ENCODE measurements at regions not wholly inside any gene's neighbourhood (a gene's known extent, or its start where the extent isn't known, plus 50 kb on each side); places are given as distances from the start of the nearest gene placed in this dataset.

DNA sequence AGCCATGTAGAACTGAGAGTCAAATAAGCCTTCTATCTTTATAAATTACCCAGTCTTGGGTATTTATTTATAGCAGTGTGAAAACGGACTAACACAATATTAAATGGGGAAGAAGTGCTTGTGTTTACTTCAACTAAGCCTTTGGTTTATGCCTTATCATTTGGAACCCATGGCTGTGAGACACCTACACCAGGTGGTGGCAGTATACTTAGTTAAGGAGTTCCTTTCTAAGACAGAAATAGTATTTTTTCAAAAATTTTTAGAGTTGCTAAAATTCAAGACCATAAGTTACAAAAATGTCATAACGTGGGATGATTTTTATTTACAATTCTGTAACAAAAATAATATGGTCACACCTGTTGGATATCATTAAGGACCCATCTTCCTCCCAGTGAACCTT is 354.5 kb upstream of the SOX14 start:
- Histone ChIP-seq H2BK5ac (ENCODE audit: low read depth, low read length, poor library complexity, severe bottlenecking) (no peak overlapping the region), H3K9ac (ENCODE audit: low read length) (no peak overlapping the region), H3K36me3 (ENCODE audit: control insufficient read depth in 1 of 2, insufficient read depth in 2 of 2, low read depth in 1 of 2, low read length in 2 of 2) (no peaks in the 10 kb centered on the region), H3K23ac (ENCODE audit: low read length in 2 of 2) (no peak overlapping the region), H3K4me3 (ENCODE audit: insufficient read depth in 1 of 2, low read depth in 1 of 2, low read length in 2 of 2) (no peak overlapping the region), H3K79me1 (replicated peaks; ENCODE audit: low read length, poor library complexity, severe bottlenecking) (no peaks in the 10 kb centered on the region), H4K91ac (ENCODE audit: low read length) (no peak overlapping the region), H2AFZ (ENCODE audit: low read depth, low read length) (no peak overlapping the region), H3K14ac (ENCODE audit: low read length in 2 of 2) (no peak overlapping the region), H3K27me3 (ENCODE audit: control insufficient read depth in 1 of 2, insufficient read depth in 1 of 2, low read length in 2 of 2) (no peaks in the 10 kb centered on the region), H3K4me1 (ENCODE audit: control insufficient read depth, insufficient read depth, low read depth, low read length) (no peaks in the 10 kb centered on the region), H3K27ac (ENCODE audit: low read length, poor library complexity, severe bottlenecking) (no peak overlapping the region), H3K4me2 (ENCODE audit: low read length, poor library complexity, severe bottlenecking) (no peak overlapping the region), H3K18ac (ENCODE audit: low read depth in 1 of 2, low read length in 2 of 2) (no peak overlapping the region), H2AK5ac (ENCODE audit: low read length, severe bottlenecking) (no peak overlapping the region), H3K4ac (ENCODE audit: low read depth in 1 of 2, low read length in 2 of 2) (no peak overlapping the region), H4K8ac (ENCODE audit: low read length) (no peak overlapping the region), H2BK120ac (ENCODE audit: low read depth, low read length) (no peak overlapping the region), H3K9me3 (ENCODE audit: control insufficient read depth, low read length) (peaks cover 7% of the 10 kb centered on the region), H2BK15ac (ENCODE audit: low read depth, poor library complexity, severe bottlenecking) (no peak overlapping the region), H2BK12ac (ENCODE audit: low read length in 2 of 2) (no peak overlapping the region)
- no CpG with 5 or more reads among the region's 2 CpGs for whole genome bisulfite sequencing
- DNase-seq = no peak

DNA sequence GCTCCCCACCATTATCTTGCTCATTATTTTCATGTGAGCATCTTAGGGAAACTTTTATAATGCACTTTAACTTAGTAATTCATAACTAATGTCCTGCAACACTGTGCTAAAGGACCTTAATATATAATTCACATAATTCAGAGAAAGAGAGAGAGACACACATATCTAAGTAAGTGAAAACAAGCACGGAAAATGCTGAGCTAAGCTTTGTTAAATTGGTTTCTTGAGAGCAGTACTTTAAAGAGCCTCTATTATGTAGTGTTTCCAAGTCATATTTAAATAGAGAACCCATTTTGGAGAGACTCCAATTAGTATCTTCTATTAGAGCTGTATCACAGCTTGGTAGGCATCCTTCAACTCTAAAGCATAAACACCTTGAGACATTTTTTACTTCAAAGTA is 354.1 kb upstream of the SOX14 start:
- no peak overlapping the region for H2BK120ac ChIP-seq (ENCODE audit: low read depth, low read length)
- no peak overlapping the region for H2BK15ac ChIP-seq (ENCODE audit: low read depth, poor library complexity, severe bottlenecking)
- peaks cover 7% of the 10 kb centered on the region for H3K9me3 ChIP-seq (ENCODE audit: control insufficient read depth, low read length)
- H3K9ac ChIP-seq (ENCODE audit: low read length) = no peak overlapping the region
- no peaks in the 10 kb centered on the region for H3K4me1 ChIP-seq (ENCODE audit: control insufficient read depth, insufficient read depth, low read depth, low read length)
- WGBS = no CpG with 5 or more reads among the region's 1 CpG
- no peaks in the 10 kb centered on the region for H3K79me1 ChIP-seq (replicated peaks; ENCODE audit: low read length, poor library complexity, severe bottlenecking)
- no peak overlapping the region for H3K4ac ChIP-seq (ENCODE audit: low read depth in 1 of 2, low read length in 2 of 2)
- H3K27me3 ChIP-seq (ENCODE audit: control insufficient read depth in 1 of 2, insufficient read depth in 1 of 2, low read length in 2 of 2) = no peaks in the 10 kb centered on the region
- no peak overlapping the region for H2BK12ac ChIP-seq (ENCODE audit: low read length in 2 of 2)
- H3K18ac ChIP-seq (ENCODE audit: low read depth in 1 of 2, low read length in 2 of 2) = no peak overlapping the region
- H2AK5ac ChIP-seq (ENCODE audit: low read length, severe bottlenecking) = no peak overlapping the region
- H3K23ac ChIP-seq (ENCODE audit: low read length in 2 of 2) = no peak overlapping the region
- H3K27ac ChIP-seq (ENCODE audit: low read length, poor library complexity, severe bottlenecking) = no peak overlapping the region
- no peak for DNase-seq
- H3K36me3 ChIP-seq (ENCODE audit: control insufficient read depth in 1 of 2, insufficient read depth in 2 of 2, low read depth in 1 of 2, low read length in 2 of 2) = no peaks in the 10 kb centered on the region
- no peak overlapping the region for H3K4me2 ChIP-seq (ENCODE audit: low read length, poor library complexity, severe bottlenecking)
- no peak overlapping the region for H3K14ac ChIP-seq (ENCODE audit: low read length in 2 of 2)
- H2BK5ac ChIP-seq (ENCODE audit: low read depth, low read length, poor library complexity, severe bottlenecking) = no peak overlapping the region
- no peak overlapping the region for H2AFZ ChIP-seq (ENCODE audit: low read depth, low read length)
- H4K91ac ChIP-seq (ENCODE audit: low read length) = no peak overlapping the region
- H4K8ac ChIP-seq (ENCODE audit: low read length) = no peak overlapping the region
- H3K4me3 ChIP-seq (ENCODE audit: insufficient read depth in 1 of 2, low read depth in 1 of 2, low read length in 2 of 2) = no peak overlapping the region

- Histone ChIP-seq H3K23ac (ENCODE audit: low read length in 2 of 2) (no peak overlapping the region), H4K91ac (ENCODE audit: low read length) (no peak overlapping the region), H3K4me1 (ENCODE audit: control insufficient read depth, insufficient read depth, low read depth, low read length) (no peaks in the 10 kb centered on the region), H3K36me3 (ENCODE audit: control insufficient read depth in 1 of 2, insufficient read depth in 2 of 2, low read depth in 1 of 2, low read length in 2 of 2) (no peaks in the 10 kb centered on the region), H3K4me3 (ENCODE audit: insufficient read depth in 1 of 2, low read depth in 1 of 2, low read length in 2 of 2) (no peak overlapping the region), H2AFZ (ENCODE audit: low read depth, low read length) (no peak overlapping the region), H3K4ac (ENCODE audit: low read depth in 1 of 2, low read length in 2 of 2) (no peak overlapping the region), H2BK120ac (ENCODE audit: low read depth, low read length) (no peak overlapping the region), H2BK5ac (ENCODE audit: low read depth, low read length, poor library complexity, severe bottlenecking) (no peak overlapping the region), H2BK15ac (ENCODE audit: low read depth, poor library complexity, severe bottlenecking) (no peak overlapping the region), H3K79me1 (replicated peaks; ENCODE audit: low read length, poor library complexity, severe bottlenecking) (no peaks in the 10 kb centered on the region), H3K18ac (ENCODE audit: low read depth in 1 of 2, low read length in 2 of 2) (no peak overlapping the region), H4K8ac (ENCODE audit: low read length) (no peak overlapping the region), H3K9ac (ENCODE audit: low read length) (no peak overlapping the region), H2AK5ac (ENCODE audit: low read length, severe bottlenecking) (no peak overlapping the region), H2BK12ac (ENCODE audit: low read length in 2 of 2) (no peak overlapping the region), H3K4me2 (ENCODE audit: low read length, poor library complexity, severe bottlenecking) (no peak overlapping the region), H3K9me3 (ENCODE audit: control insufficient read depth, low read length) (peaks cover 19% of the 10 kb centered on the region), H3K14ac (ENCODE audit: low read length in 2 of 2) (no peak overlapping the region), H3K27ac (ENCODE audit: low read length, poor library complexity, severe bottlenecking) (no peak overlapping the region), H3K27me3 (ENCODE audit: control insufficient read depth in 1 of 2, insufficient read depth in 1 of 2, low read length in 2 of 2) (no peaks in the 10 kb centered on the region)
- WGBS = 75% methylated on average over 4 of the region's 4 CpGs
- DNase-seq = no peak
Observed at GRCh38 chr3:137420198-137420995, 343.7 kb upstream of the SOX14 start.

DNA sequence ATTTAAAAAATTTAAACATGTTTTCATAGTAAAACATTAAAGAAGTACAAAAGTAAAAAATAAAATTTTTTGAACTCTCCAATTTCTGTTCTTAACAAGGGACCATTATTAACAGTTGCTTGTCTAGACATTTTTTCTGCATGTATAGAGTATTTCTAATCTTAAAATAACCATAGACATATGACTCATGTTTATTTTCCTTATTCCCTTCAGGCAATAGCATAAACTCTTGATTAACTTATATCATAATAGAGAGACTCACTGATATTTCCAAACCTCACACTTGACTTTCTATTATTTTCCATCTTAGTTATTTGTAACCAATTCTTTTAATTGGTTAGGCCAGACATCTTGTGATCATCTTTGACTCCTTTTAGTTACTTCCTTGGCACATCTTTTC is 325.6 kb upstream of the SOX14 start:
- H3K4me1 ChIP-seq (ENCODE audit: control insufficient read depth, insufficient read depth, low read depth, low read length) = no peaks in the 10 kb centered on the region
- H3K4me2 ChIP-seq (ENCODE audit: low read length, poor library complexity, severe bottlenecking) = no peak overlapping the region
- H4K91ac ChIP-seq (ENCODE audit: low read length) = no peak overlapping the region
- no peak overlapping the region for H3K23ac ChIP-seq (ENCODE audit: low read length in 2 of 2)
- H3K4me3 ChIP-seq (ENCODE audit: insufficient read depth in 1 of 2, low read depth in 1 of 2, low read length in 2 of 2) = no peak overlapping the region
- no peak overlapping the region for H2BK15ac ChIP-seq (ENCODE audit: low read depth, poor library complexity, severe bottlenecking)
- H2AFZ ChIP-seq (ENCODE audit: low read depth, low read length) = no peak overlapping the region
- no peak overlapping the region for H4K8ac ChIP-seq (ENCODE audit: low read length)
- H2BK5ac ChIP-seq (ENCODE audit: low read depth, low read length, poor library complexity, severe bottlenecking) = no peak overlapping the region
- H2BK12ac ChIP-seq (ENCODE audit: low read length in 2 of 2) = no peak overlapping the region
- no peak overlapping the region for H3K4ac ChIP-seq (ENCODE audit: low read depth in 1 of 2, low read length in 2 of 2)
- H2AK5ac ChIP-seq (ENCODE audit: low read length, severe bottlenecking) = no peak overlapping the region
- peaks cover 6% of the 10 kb centered on the region for H3K9me3 ChIP-seq (ENCODE audit: control insufficient read depth, low read length)
- no peaks in the 10 kb centered on the region for H3K79me1 ChIP-seq (replicated peaks; ENCODE audit: low read length, poor library complexity, severe bottlenecking)
- no peak overlapping the region for H3K9ac ChIP-seq (ENCODE audit: low read length)
- no peak overlapping the region for H3K14ac ChIP-seq (ENCODE audit: low read length in 2 of 2)
- no peaks in the 10 kb centered on the region for H3K27me3 ChIP-seq (ENCODE audit: control insufficient read depth in 1 of 2, insufficient read depth in 1 of 2, low read length in 2 of 2)
- no peak overlapping the region for H3K18ac ChIP-seq (ENCODE audit: low read depth in 1 of 2, low read length in 2 of 2)
- no peak overlapping the region for H3K27ac ChIP-seq (ENCODE audit: low read length, poor library complexity, severe bottlenecking)
- no peaks in the 10 kb centered on the region for H3K36me3 ChIP-seq (ENCODE audit: control insufficient read depth in 1 of 2, insufficient read depth in 2 of 2, low read depth in 1 of 2, low read length in 2 of 2)
- no peak for DNase-seq
- H2BK120ac ChIP-seq (ENCODE audit: low read depth, low read length) = no peak overlapping the region

Data from mesenchymal stem cell (in vitro differentiated cells and primary cell).